WERI-Rb-1 (cell line): ENCODE measurements at regions not wholly inside any gene's neighbourhood (a gene's known extent, or its start where the extent isn't known, plus 50 kb on each side); places are given as distances from the start of the nearest gene placed in this dataset.

Source experiments
- DNase-seq: peaks from one replicate; pipeline ENCODE4 v3.0.0-alpha.2; 2020
- H3K27ac ChIP-seq: fragments of 250-450 bp; sonication (Bioruptor Pico); 2 replicates; pipeline ENCODE4 v1.5.1; 2020; ENCODE audit warnings: mild to moderate bottlenecking, moderate library complexity
- H3K27me3 ChIP-seq: fragments of 250-450 bp; sonication (Bioruptor Pico); 2 replicates; pipeline ENCODE4 v1.5.1; 2021; ENCODE audit warnings: mild to moderate bottlenecking, low read depth, moderate library complexity; ENCODE audit not compliant: insufficient read depth, severe bottlenecking
- H3K36me3 ChIP-seq: fragments of 250-450 bp; sonication (Bioruptor Pico); 2 replicates; pipeline ENCODE4 v1.5.1; 2020; ENCODE audit warnings: mild to moderate bottlenecking, moderate library complexity
- H3K4me3 ChIP-seq: 2 replicates; pipeline ENCODE4 v1.5.1; 2011; ENCODE audit warnings: low read depth, mild to moderate bottlenecking, control low read depth, low read length
- H3K9me3 ChIP-seq: fragments of 250-450 bp; sonication (Bioruptor Pico); 2 replicates; pipeline ENCODE4 v1.5.1; 2021; ENCODE audit warnings: mild to moderate bottlenecking, moderate library complexity; ENCODE audit not compliant: severe bottlenecking
- CTCF ChIP-seq: IDR thresholded peaks from 2 replicates; pipeline ENCODE4 v1.5.1; 2011; ENCODE audit warnings: low read depth, mild to moderate bottlenecking, control low read depth, inconsistent platforms, low read length

GRCh38 chr6:146972546-146972945 is 231.7 kb upstream of the STXBP5 start:
- TF ChIP-seq CTCF: no peak
- H3K4me3 ChIP-seq: no peak overlapping the region
- no peak overlapping the region for H3K27ac ChIP-seq
- no peaks in the 10 kb centered on the region for H3K27me3 ChIP-seq
- H3K36me3 ChIP-seq: no peaks in the 10 kb centered on the region
- no peaks in the 10 kb centered on the region for H3K9me3 ChIP-seq
- no peak for DNase-seq

GRCh38 chr6:146974351-146974750 is 229.9 kb upstream of the STXBP5 start:
- no peaks in the 10 kb centered on the region for H3K27me3 ChIP-seq
- no peaks in the 10 kb centered on the region for H3K9me3 ChIP-seq
- H3K27ac ChIP-seq: no peak overlapping the region
- no peak overlapping the region for H3K4me3 ChIP-seq
- no peak for DNase-seq
- no peaks in the 10 kb centered on the region for H3K36me3 ChIP-seq
- no peak for TF ChIP-seq CTCF

- Histone ChIP-seq H3K36me3 (no peaks in the 10 kb centered on the region), H3K9me3 (no peaks in the 10 kb centered on the region), H3K27me3 (no peaks in the 10 kb centered on the region), H3K4me3 (no peak overlapping the region), H3K27ac (no peak overlapping the region)
- TF ChIP-seq CTCF: no peak
- no peak for DNase-seq
These were observed 229.1 kb upstream of the STXBP5 start for GRCh38 chr6:146975093-146975492.

GRCh38 chr6:146980900-146981329 is 223.3 kb upstream of the STXBP5 start:
- Histone ChIP-seq H3K4me3 (no peak overlapping the region), H3K27ac (no peak overlapping the region), H3K27me3 (no peaks in the 10 kb centered on the region), H3K36me3 (no peaks in the 10 kb centered on the region), H3K9me3 (no peaks in the 10 kb centered on the region)
- DNase-seq: no peak
- no peak for TF ChIP-seq CTCF

GRCh38 chr6:146981981-146982380 is 222.2 kb upstream of the STXBP5 start:
- Histone ChIP-seq H3K27ac (no peak overlapping the region), H3K27me3 (no peaks in the 10 kb centered on the region), H3K36me3 (no peaks in the 10 kb centered on the region), H3K4me3 (no peak overlapping the region), H3K9me3 (no peaks in the 10 kb centered on the region)
- DNase-seq: no peak
- TF ChIP-seq CTCF: no peak

- H3K36me3 ChIP-seq: no peaks in the 10 kb centered on the region
- no peak overlapping the region for H3K27ac ChIP-seq
- no peak overlapping the region for H3K4me3 ChIP-seq
- no peaks in the 10 kb centered on the region for H3K9me3 ChIP-seq
- no peak for TF ChIP-seq CTCF
- DNase-seq: no peak
- no peaks in the 10 kb centered on the region for H3K27me3 ChIP-seq
These were observed 219.8 kb upstream of the STXBP5 start for GRCh38 chr6:146984251-146984924.
